ENCODE measurements at regions not wholly inside any gene's neighbourhood (a gene's known extent, or its start where the extent isn't known, plus 50 kb on each side); places are given as distances from the start of the nearest gene placed in this dataset.

DNA sequence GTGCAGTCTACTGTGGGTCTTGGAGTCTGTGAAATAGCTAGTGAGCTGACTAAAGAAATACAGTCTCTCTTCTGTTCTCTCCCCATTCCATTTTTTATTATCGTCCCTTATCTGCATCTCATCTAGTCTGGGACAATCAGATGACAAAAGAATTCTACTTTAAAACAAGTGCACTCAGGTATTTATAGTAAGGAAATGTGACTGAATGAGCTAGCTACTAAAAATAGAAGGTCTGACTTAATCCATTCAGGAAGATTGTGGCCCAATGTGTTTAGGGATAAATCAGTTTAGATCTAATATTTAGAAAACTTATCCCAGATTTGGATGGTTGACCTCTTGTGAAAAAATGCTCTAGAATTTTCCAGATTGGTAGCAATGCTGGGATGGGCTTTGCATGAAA is 126.8 kb upstream of the NRXN3 start:
- TF ChIP-seq, protein P1, sequence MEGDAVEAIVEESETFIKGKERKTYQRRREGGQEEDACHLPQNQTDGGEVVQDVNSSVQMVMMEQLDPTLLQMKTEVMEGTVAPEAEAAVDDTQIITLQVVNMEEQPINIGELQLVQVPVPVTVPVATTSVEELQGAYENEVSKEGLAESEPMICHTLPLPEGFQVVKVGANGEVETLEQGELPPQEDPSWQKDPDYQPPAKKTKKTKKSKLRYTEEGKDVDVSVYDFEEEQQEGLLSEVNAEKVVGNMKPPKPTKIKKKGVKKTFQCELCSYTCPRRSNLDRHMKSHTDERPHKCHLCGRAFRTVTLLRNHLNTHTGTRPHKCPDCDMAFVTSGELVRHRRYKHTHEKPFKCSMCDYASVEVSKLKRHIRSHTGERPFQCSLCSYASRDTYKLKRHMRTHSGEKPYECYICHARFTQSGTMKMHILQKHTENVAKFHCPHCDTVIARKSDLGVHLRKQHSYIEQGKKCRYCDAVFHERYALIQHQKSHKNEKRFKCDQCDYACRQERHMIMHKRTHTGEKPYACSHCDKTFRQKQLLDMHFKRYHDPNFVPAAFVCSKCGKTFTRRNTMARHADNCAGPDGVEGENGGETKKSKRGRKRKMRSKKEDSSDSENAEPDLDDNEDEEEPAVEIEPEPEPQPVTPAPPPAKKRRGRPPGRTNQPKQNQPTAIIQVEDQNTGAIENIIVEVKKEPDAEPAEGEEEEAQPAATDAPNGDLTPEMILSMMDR (IDR thresholded peaks at IDR 0.05) = no peak
- TF ChIP-seq POLR2A (IDR thresholded peaks at IDR 0.05) = no peak
- TF ChIP-seq POLR2AphosphoS5 (IDR thresholded peaks at IDR 0.05) = no peak
- no peak for TF ChIP-seq EP300 (IDR thresholded peaks at IDR 0.05)
